GM12878 (cell line): ENCODE measurements at regions not wholly inside any gene's neighbourhood (a gene's known extent, or its start where the extent isn't known, plus 50 kb on each side); places are given as distances from the start of the nearest gene placed in this dataset.

Experiments
- ATAC-seq: fragments of 200-7000 bp; cut with Tn5 transposase; 3 replicates; pipeline ENCODE4 v1.9.1; 2020; ENCODE audit warnings: mild to moderate bottlenecking, moderate library complexity
- BruUV-seq: library from RNA; stranded (reverse); fragments of 400-500 nt; replicated peaks from 2 replicates; lab custom pipeline; 2021; lab: Mats Ljungman, UMichigan
- CTCF ChIA-PET: fragments of 300-600 bp; sonication (Branson Sonifier 250); formaldehyde crosslinking; extraction: SDS; loops from one replicate; lab custom pipeline; 2021; ENCODE audit warnings: inconsistent platforms; lab: Yijun Ruan, JAX
- POLR2A ChIA-PET: fragments of 350-600 bp; formaldehyde crosslinking; extraction: SDS; loops from one replicate; lab custom pipeline; 2021; ENCODE audit warnings: inconsistent platforms; lab: Charles Lee
- RAD21 ChIA-PET: fragments of 300-600 bp; sonication (Branson Sonifier 250); formaldehyde crosslinking; loops from one replicate; lab custom pipeline; 2023; ENCODE audit warnings: antibody characterized with exemption; ENCODE audit not compliant: unreplicated experiment; lab: Charles Lee
- SMC1A ChIA-PET: fragments of 300-600 bp; sonication (Branson Sonifier 250); formaldehyde crosslinking; loops from one replicate; lab custom pipeline; 2023; ENCODE audit not compliant: unreplicated experiment, uncharacterized antibody; lab: Charles Lee
- DNase-seq: peaks from one replicate; pipeline ENCODE4 v3.0.0-alpha.2; 2011; ENCODE audit warnings: low read depth, low spot score
- FAIRE-seq: peaks from 3 replicates; lab custom pipeline; 2011; peaks lifted over from hg19 to GRCh38; lab: Jason Lieb, UNC
- H2AFZ ChIP-seq: 2 replicates; pipeline ENCODE4 v1.6.0; 2011; ENCODE audit warnings: low read depth, low read length, control low read depth; ENCODE audit not compliant: control insufficient read depth
- H3K27ac ChIP-seq: 2 replicates; pipeline ENCODE4 v1.5.1; 2011; ENCODE audit warnings: control low read depth; ENCODE audit not compliant: control insufficient read depth, insufficient read depth
- H3K27me3 ChIP-seq, 2 experiments: replicated peaks in 1 of 2; 2 replicates each; pipeline versions ENCODE4 v1.6.0 to v1.6.1; 2011; ENCODE audit warnings: low read length in 1 of 2; ENCODE audit not compliant: control insufficient read depth in 2 of 2, insufficient read depth in 2 of 2
- H3K36me3 ChIP-seq, 2 experiments: 2 replicates each; pipeline ENCODE4 v1.5.1; 2011; ENCODE audit warnings: low read length in 1 of 2; ENCODE audit not compliant: control insufficient read depth in 2 of 2, insufficient read depth in 2 of 2
- H3K4me1 ChIP-seq: 2 replicates; pipeline ENCODE4 v1.6.1; 2011; ENCODE audit warnings: mild to moderate bottlenecking, low read length, moderate library complexity, mixed read lengths; ENCODE audit not compliant: control insufficient read depth, insufficient read depth
- H3K4me2 ChIP-seq: 2 replicates; pipeline ENCODE4 v1.6.0; 2011; ENCODE audit warnings: control low read depth; ENCODE audit not compliant: control insufficient read depth, insufficient read depth
- H3K4me3 ChIP-seq: fragments of 200-600 bp; sonication (generic); 2 replicates; pipeline ENCODE4 v1.5.1; 2016
- H3K79me2 ChIP-seq: 2 replicates; pipeline ENCODE4 v1.6.0; 2011; ENCODE audit warnings: low read length; ENCODE audit not compliant: control insufficient read depth, insufficient read depth
- H3K9ac ChIP-seq: 2 replicates; pipeline ENCODE4 v1.8.0; 2011; ENCODE audit warnings: low read length, control low read depth, mixed read lengths; ENCODE audit not compliant: control insufficient read depth, insufficient read depth
- H3K9me3 ChIP-seq: replicated peaks from 3 replicates; pipeline ENCODE4 v1.5.1; 2011; ENCODE audit warnings: mild to moderate bottlenecking, low read length; ENCODE audit not compliant: control insufficient read depth, insufficient read depth
- H4K20me1 ChIP-seq: 2 replicates; pipeline ENCODE4 v1.6.0; 2011; ENCODE audit not compliant: control insufficient read depth, insufficient read depth
- BMI1 ChIP-seq: fragments of 450-650 bp; IDR thresholded peaks from 2 replicates; pipeline ENCODE4 v1.6.1; 2016; ENCODE audit warnings: mild to moderate bottlenecking, moderate library complexity, borderline replicate concordance
- CHD4 ChIP-seq: fragments of 200-600 bp; sonication (generic); IDR thresholded peaks from 2 replicates; pipeline ENCODE4 v1.6.1; 2016; ENCODE audit warnings: mild to moderate bottlenecking
- EZH2 ChIP-seq: IDR thresholded peaks from 2 replicates; pipeline ENCODE4 v1.6.1; 2012; ENCODE audit warnings: low read depth, mild to moderate bottlenecking, control low read depth, inconsistent platforms, low read length, borderline replicate concordance; ENCODE audit not compliant: control insufficient read depth
- HDAC6 ChIP-seq: fragments of 200-600 bp; sonication (generic); IDR thresholded peaks from one replicate; pipeline ENCODE4 v1.8.0; 2017; ENCODE audit warnings: antibody characterized with exemption; ENCODE audit not compliant: unreplicated experiment
- NBN ChIP-seq: fragments of 450-650 bp; IDR thresholded peaks from 2 replicates; pipeline ENCODE4 v1.6.1; 2016
- NRF1 ChIP-seq: conservative IDR thresholded peaks from 2 replicates; pipeline ENCODE4 v1.6.1; 2011; ENCODE audit warnings: mild to moderate bottlenecking, low read depth, low read length, improper control_type of control experiment
- PML ChIP-seq: IDR thresholded peaks from 2 replicates; pipeline ENCODE4 v1.6.1; 2012; ENCODE audit warnings: low read length, inconsistent platforms
- SMAD1 ChIP-seq: fragments of 450-650 bp; IDR thresholded peaks from 2 replicates; pipeline ENCODE4 v1.6.1; 2018; ENCODE audit warnings: mild to moderate bottlenecking, low read depth; ENCODE audit not compliant: partially characterized antibody
- SPI1 ChIP-seq: IDR thresholded peaks from 2 replicates; pipeline ENCODE4 v1.6.1; 2011; ENCODE audit warnings: low read depth, mild to moderate bottlenecking, low read length, moderate library complexity, borderline replicate concordance; ENCODE audit not compliant: insufficient read depth
- SREBF2 ChIP-seq: IDR thresholded peaks from 2 replicates; pipeline ENCODE4 v1.6.1; 2012; ENCODE audit warnings: mild to moderate bottlenecking, low read length
- TCF3 ChIP-seq: IDR thresholded peaks from 2 replicates; pipeline ENCODE4 v1.6.1; 2012; ENCODE audit warnings: low read depth, mild to moderate bottlenecking, low read length, borderline replicate concordance; ENCODE audit not compliant: insufficient read depth
- TCF7 ChIP-seq: IDR thresholded peaks from 2 replicates; pipeline ENCODE4 v1.6.1; 2014; ENCODE audit warnings: antibody characterized with exemption, borderline replicate concordance
- WGBS: methylation state at CpG from one replicate; pipeline ENCODE4 v1.1.6; 2016; ENCODE audit warnings: low lambda C conversion rate; ENCODE audit not compliant: insufficient replicate concordance, insufficient coverage; ENCODE audit errors: missing lambda C conversion rate; 5-methylcytosine and 5-hydroxymethylcytosine counted together
- in situ Hi-C: fragments of 300-500 bp; cut with MboI; formaldehyde crosslinking; loops from 9 replicates; pipeline ENCODE4 v1.14.3; 2018; ENCODE audit warnings: mixed read lengths
- intact Hi-C: fragments of 100-400 bp; cut with micrococcal nuclease; formaldehyde crosslinking; loops from one replicate; pipeline ENCODE4 v1.14.2; 2022; ENCODE audit not compliant: unreplicated experiment
- TF ChIP-seq, protein P1 (sequence below): IDR thresholded peaks from 2 replicates; pipeline ENCODE4 v1.6.1; 2012; ENCODE audit warnings: improper control_type of control experiment, low read depth, low read length; ENCODE audit not compliant: insufficient replicate concordance
- TF ChIP-seq, protein P2 (sequence below): IDR thresholded peaks from 2 replicates; pipeline ENCODE4 v1.6.1; 2011; ENCODE audit warnings: low read depth, mild to moderate bottlenecking, low read length, moderate library complexity, borderline replicate concordance; ENCODE audit errors: extremely low read depth
- TF ChIP-seq, protein P3 (sequence below): fragments of 150-350 bp; IDR thresholded peaks from 2 replicates; pipeline ENCODE4 v1.6.1; 2014; ENCODE audit warnings: mild to moderate bottlenecking, low read depth, low read length
- TF ChIP-seq, protein P4 (sequence below): IDR thresholded peaks from 2 replicates; pipeline ENCODE4 v1.6.1; 2011; ENCODE audit warnings: borderline replicate concordance, low read depth, mild to moderate bottlenecking, moderate library complexity, low read length; ENCODE audit not compliant: insufficient read depth, poor library complexity, severe bottlenecking

DNA sequence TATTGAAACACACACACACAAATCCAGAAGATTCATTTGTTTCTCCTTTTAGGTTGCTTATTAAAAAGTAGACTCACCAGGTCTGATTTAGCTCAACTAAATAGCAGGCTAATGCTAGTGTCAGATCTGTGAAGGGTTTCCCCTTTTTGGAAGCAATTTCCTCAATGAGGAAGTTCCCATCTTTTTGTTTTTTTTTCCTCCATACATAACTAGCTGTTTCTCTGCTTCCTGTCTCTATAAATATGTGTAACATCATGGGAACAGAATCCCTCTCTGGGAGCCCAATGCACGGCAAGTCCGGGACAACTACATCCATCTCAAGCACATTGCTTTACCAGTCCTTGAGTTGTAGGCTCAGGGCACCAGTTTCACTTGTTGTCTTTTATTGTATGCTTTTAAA lies 1421.1 kb downstream of the PLA2G4A start (continued):
- TF ChIP-seq, protein P1, sequence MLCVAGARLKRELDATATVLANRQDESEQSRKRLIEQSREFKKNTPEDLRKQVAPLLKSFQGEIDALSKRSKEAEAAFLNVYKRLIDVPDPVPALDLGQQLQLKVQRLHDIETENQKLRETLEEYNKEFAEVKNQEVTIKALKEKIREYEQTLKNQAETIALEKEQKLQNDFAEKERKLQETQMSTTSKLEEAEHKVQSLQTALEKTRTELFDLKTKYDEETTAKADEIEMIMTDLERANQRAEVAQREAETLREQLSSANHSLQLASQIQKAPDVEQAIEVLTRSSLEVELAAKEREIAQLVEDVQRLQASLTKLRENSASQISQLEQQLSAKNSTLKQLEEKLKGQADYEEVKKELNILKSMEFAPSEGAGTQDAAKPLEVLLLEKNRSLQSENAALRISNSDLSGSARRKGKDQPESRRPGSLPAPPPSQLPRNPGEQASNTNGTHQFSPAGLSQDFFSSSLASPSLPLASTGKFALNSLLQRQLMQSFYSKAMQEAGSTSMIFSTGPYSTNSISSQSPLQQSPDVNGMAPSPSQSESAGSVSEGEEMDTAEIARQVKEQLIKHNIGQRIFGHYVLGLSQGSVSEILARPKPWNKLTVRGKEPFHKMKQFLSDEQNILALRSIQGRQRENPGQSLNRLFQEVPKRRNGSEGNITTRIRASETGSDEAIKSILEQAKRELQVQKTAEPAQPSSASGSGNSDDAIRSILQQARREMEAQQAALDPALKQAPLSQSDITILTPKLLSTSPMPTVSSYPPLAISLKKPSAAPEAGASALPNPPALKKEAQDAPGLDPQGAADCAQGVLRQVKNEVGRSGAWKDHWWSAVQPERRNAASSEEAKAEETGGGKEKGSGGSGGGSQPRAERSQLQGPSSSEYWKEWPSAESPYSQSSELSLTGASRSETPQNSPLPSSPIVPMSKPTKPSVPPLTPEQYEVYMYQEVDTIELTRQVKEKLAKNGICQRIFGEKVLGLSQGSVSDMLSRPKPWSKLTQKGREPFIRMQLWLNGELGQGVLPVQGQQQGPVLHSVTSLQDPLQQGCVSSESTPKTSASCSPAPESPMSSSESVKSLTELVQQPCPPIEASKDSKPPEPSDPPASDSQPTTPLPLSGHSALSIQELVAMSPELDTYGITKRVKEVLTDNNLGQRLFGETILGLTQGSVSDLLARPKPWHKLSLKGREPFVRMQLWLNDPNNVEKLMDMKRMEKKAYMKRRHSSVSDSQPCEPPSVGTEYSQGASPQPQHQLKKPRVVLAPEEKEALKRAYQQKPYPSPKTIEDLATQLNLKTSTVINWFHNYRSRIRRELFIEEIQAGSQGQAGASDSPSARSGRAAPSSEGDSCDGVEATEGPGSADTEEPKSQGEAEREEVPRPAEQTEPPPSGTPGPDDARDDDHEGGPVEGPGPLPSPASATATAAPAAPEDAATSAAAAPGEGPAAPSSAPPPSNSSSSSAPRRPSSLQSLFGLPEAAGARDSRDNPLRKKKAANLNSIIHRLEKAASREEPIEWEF = no peak
- TF ChIP-seq SPI1 (no peak), HDAC6 (no peak)

DNA sequence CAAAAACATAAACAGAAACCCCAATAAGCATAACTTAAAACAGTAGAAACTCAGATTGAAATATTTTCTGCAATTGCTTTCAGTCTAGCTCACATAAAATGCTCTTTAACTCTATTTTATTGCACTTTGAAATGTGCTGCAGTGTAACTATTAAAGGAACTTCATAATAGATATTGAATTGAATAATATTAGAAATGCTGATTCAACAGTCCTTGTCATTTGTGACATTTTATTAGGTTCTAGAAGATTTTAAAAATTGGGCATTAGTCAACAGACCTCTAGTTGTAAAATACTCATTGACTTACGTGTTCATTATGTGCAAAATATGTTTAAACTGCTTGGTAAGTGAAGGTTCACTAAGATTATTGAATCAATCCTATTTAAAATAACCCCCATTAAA lies 1422.3 kb downstream of the PLA2G4A start:
- FAIRE-seq (no peak), ATAC-seq (no peak), DNase-seq (no peak)
- ChIA-PET RAD21 (no interaction called here), SMC1A (no interaction called here), POLR2A (no interaction called here), CTCF (no interaction called here)
- WGBS = 5% methylated on average over 1 of the region's 1 CpG
- Histone ChIP-seq H2AFZ (no peak overlapping the region), H3K4me2 (no peak overlapping the region), H3K9me3 (no peaks in the 10 kb centered on the region), H3K9ac (no peak overlapping the region), H3K4me3 (no peak overlapping the region), H3K79me2 (no peaks in the 10 kb centered on the region), H3K36me3 (no peaks in the 10 kb centered on the region), H4K20me1 (no peaks in the 10 kb centered on the region), H3K4me1 (no peaks in the 10 kb centered on the region), H3K27ac (no peak overlapping the region), H3K27me3 (no peaks in the 10 kb centered on the region)
- BruUV-seq = no TSS peak
- intact Hi-C loops (no loop called here), in situ Hi-C loops (no loop called here)
- TF ChIP-seq PML (no peak), NRF1 (no peak), NBN (no peak), TCF3 (no peak), EZH2 (no peak), SMAD1 (no peak), CHD4 (no peak), BMI1 (no peak), TCF7 (no peak), SREBF2 (no peak)
- TF ChIP-seq, protein P2, sequence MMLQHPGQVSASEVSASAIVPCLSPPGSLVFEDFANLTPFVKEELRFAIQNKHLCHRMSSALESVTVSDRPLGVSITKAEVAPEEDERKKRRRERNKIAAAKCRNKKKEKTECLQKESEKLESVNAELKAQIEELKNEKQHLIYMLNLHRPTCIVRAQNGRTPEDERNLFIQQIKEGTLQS = no peak
- TF ChIP-seq, protein P3, sequence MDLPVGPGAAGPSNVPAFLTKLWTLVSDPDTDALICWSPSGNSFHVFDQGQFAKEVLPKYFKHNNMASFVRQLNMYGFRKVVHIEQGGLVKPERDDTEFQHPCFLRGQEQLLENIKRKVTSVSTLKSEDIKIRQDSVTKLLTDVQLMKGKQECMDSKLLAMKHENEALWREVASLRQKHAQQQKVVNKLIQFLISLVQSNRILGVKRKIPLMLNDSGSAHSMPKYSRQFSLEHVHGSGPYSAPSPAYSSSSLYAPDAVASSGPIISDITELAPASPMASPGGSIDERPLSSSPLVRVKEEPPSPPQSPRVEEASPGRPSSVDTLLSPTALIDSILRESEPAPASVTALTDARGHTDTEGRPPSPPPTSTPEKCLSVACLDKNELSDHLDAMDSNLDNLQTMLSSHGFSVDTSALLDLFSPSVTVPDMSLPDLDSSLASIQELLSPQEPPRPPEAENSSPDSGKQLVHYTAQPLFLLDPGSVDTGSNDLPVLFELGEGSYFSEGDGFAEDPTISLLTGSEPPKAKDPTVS = no peak
- TF ChIP-seq, protein P4, sequence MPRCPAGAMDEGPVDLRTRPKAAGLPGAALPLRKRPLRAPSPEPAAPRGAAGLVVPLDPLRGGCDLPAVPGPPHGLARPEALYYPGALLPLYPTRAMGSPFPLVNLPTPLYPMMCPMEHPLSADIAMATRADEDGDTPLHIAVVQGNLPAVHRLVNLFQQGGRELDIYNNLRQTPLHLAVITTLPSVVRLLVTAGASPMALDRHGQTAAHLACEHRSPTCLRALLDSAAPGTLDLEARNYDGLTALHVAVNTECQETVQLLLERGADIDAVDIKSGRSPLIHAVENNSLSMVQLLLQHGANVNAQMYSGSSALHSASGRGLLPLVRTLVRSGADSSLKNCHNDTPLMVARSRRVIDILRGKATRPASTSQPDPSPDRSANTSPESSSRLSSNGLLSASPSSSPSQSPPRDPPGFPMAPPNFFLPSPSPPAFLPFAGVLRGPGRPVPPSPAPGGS = no peak
